ENCODE measurements at regions not wholly inside any gene's neighbourhood (a gene's known extent, or its start where the extent isn't known, plus 50 kb on each side); places are given as distances from the start of the nearest gene placed in this dataset.
"Not testable (repeated sequence)": the region's sequence is repeated elsewhere in the genome, so short reads cannot be mapped to it uniquely, and the experiment has no call there.

- DNase-seq = no peak
Observed at GRCh38 chr10:118953598-118954393, 75.7 kb upstream of the NANOS1 start.

DNA sequence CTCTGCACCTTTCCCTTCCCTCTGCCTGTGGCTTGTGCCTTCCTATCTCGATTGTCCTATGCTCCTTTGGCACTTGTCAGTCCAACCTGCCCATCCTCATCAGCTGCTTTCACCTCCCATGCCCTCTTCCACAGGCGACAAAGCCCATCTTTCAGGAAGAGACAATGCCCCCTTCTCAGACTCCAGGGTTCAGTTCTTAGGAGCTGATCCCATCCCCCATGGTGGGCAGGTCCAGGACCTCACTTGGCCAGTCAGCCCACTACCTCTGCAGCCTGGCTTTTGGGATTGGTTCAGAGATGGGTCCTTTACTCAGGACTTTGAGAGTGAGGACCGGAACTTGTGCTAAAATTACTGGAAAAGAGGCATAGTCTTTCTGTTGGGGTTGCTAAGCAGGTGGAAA, 74.0 kb upstream of the NANOS1 start:
- DNase-seq = no peak

DNA sequence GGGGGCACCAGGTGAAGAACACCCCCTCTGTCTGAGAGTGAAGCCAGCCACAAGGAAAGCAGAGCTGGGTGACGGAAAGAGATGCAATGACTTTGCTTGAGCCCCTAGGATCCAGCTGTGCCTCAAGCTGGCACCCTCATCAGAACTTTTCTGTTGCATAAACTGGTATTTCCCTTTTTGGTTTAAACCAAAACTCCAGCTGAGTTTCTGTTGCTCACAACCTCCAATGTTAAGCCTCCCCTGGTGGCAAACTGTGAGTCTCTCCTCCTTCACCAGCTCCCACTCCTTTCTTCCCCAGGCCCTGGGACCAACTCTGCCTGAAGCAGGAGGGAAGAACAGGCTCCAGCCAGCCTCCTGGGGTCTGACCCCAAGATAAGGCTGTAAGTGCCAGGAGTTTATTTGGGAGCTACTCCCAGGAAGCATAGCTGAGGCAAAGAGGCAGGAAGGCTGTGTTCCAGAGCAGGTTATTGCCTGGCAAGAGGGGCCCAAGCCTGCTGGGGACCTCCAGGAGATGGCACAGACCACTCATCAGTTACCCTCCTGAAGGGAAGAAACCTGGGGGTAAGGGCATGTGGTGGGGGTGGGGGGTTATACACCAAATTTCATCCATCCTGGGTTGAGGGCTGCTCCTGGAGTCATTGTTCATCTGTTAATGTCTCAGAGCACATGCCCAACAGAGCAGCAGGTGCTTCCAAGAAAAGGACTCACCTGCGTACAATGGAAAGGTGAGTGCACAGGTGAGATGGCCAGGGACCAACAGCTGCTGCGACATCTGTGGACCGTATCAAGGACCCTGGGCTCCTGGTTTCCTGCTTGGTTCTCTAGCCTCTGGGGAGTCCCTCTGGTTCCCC, 73.3 kb upstream of the NANOS1 start:
- DNase-seq = no peak

DNA sequence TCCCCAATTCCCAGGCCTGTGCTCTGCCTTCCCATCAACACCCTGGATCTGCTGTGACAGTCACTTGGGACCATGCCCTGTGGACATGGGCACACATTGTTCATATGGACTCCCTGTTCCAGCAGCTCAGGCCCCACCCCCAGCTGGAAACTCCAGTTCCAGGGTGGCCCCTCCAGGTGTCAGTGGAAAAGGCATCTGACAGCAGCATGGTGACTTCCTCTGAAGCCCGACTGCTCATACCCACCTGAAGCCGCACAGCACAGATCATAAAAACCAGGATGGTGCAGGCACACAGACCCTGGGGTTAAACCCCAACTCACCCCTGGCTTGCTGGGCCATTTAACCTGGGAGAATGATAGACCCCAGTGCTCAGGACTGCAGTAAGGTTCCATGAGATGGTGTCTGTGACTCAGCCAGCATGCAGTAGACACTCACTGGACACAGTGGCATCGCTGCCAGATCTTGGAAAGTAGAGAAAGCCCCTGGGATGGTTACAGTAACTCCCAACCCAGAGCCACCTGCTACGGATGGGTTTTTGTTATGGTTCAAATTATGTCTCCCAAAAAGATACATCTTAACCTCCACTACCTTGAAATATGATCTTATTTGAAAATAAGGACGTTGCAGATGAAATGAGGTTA, 72.6 kb upstream of the NANOS1 start:
- DNase-seq = no peak

- no peak for DNase-seq
Observed at GRCh38 chr10:118957443-118957825, 72.1 kb upstream of the NANOS1 start.

- no peak for DNase-seq
Observed at GRCh38 chr10:118957966-118958365, 71.5 kb upstream of the NANOS1 start.

DNA sequence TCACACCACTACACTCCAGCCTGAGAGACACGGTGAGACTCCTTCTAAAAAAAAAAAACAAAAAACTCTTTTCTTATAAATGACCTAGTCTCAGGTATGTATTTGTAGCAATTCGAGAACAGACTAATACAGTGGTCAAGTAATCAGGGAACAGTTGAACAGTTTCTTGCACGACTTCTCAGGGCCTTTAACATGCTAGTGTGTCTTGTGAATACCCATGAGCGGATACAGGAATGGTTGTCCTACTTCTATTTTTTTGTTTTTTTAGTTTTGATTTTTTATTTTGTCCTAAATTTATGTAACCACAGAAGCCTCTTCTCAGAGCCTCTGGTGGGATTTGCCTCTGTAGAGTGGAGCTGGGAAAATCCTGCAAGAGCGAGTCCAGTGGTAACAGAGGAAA, 71.0 kb upstream of the NANOS1 start:
- DNase-seq = no peak

DNA sequence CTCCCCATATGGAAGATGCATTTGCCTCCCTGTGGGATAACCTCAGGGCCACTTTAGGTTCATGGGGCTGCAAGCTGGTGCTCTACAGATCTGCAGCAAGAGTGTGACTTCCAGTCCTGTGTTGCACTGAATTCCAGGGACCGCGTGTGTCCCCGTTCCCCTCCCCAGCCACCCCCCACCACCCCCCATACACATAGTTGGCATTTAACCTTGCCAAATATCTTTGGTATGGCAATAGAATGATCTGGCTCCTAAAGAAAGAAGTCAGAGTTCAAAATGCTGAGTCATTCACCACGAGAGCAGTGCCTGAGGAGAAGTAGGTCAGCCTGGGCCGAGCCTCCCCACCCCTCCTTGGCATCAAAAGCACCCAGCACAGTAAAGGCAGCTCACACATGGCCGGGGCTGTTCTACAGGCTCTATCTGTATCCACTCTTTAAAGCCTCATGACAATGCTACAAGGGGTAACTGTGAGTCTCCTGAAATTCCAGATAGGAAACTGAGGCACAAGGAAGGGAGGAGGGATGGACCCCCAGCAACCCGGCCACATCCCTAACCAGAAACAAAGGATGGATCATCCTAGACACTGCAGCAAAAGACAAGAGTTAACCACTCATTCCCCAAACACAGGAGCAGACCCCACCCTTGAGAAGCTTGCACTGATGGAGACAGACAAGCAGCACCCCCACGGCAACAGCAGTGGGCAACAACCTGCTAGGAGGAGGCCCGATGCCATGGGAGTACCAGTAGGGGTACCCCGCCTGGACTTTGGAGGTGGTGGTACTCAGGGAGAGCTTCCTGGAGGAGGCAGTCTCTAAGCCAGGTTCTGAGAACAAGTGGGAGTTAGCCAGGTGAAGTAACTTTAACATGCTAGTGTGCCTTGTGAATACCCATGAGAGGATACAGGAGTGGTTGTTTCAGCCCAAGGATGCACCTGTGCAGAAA, 70.3 kb upstream of the NANOS1 start:
- DNase-seq = no peak

DNA sequence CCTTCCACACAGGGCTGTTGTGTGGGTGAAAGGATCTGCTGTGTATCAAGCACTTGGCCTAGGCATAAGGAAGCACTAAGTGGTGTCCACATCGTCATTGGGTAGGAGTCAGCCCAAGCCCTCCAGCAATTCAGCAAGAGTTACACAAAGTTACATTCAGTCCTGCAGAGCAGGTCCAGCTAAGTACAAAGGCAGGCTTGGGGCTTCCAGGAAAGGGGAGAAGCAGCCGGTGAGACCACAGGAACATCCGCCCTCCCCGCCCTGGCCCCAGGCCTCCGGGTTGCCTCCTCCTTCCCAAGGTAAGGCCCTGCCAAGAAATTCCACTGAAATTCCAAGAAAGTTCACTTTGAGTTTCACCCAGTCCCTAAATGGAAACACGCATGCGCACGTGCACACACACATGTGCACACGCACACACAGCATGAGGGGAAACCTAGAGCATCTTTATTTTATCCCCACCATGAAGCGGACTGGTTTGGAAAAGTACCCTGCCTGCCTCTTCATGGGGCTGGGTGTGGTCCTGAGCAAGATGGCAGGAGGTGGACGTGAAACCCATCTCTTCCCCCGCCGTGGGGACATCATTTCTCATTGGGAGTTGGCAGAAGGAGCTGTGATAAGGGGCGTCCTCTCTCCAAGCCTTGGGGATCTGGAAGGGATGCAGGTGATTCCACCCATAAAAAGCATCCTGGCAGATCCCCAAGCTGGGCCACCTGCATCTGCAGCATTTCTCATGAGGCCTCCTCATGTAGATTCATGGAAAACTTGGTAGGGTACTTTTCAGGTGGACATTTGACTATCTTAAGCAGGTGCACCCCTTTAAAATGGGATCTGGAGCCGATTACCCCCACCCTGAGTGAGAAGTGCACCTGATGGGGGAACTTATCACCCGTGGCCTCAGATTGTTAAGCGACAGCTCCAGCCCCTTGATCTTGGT, 69.1 kb upstream of the NANOS1 start:
- DNase-seq = no peak

DNA sequence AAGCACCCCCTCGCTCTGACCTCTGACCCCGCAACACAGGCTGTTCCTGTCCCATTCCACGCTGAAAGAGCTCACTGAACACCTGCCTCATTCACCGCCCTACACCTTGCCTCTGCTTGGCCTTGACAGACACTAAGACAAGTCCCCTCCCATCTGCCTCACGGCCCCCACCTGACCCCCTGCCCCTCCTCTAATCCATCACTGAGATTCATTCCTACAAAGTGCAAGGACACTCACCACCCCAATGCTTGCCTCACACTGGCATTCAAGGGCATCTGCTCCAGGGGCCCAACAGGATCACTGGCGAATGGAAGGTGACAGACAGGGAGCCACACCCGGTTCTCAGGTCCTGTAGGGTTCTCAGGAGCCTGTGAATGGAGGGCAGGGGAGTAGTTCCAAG, 68.1 kb upstream of the NANOS1 start:
- DNase-seq = no peak

- DNase-seq = not testable (repeated sequence)
Observed at GRCh38 chr10:118962331-118962868, 67.1 kb upstream of the NANOS1 start.

DNA sequence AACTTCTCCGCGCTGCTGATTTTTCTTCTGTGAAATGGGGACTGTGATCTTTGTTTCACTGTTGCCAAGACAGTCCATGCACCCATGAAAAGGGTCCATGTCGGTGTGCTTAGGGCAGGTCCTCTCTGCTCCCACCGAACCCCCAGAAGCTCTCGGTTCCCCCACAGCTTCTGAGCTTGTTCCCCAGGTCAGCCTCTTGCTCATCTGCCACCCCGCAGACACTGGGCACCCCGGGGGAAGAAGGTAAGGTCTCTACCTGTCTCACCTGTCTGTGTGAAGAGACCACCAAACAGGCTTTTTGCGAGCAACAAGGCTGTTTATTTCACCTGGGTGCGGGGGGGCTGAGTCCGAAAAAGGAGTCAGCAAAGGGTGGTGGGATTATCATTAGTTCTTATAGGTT, 66.2 kb upstream of the NANOS1 start:
- DNase-seq = no peak

- DNase-seq = no peak
Observed at GRCh38 chr10:118963933-118964332, 65.6 kb upstream of the NANOS1 start.

DNA sequence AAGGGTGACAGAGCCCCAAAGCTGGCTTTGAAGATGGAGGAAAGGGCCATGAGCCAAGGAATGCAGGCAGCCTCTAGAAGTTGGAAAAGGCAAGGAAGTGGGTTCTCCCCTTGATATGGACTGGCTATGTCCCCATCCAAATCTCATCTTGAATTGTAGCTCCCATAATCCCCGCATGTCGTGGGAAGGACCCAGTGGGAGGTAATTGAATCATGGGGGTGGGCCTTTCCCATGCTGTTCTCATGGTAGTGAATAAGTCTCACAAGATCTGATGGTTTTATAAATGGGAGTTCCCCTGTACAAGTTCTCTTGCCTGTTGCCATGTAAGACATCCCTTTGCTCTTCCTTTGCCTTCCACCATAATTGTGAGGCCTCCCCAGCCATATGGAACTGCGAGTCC, 65.0 kb upstream of the NANOS1 start:
- not testable (repeated sequence) for DNase-seq

DNA sequence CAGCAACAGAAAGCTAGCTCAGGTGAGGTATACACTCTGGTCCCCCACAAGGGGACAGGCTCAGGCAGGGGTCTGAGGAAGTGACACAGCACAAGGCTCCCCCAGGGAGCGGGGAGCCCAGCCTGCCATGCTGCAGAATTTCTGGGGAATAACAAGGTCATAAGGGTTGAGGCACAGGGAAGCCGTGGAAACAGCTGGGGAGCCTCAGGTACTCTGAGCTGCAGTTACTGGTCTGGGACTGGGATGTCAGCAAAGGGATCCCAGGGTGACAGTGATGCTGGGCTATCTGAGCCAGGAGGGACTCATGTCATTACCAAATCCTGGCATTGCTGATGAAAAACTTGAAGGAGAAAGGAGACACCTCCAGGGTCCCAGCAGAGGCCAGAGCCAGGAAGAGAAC, 64.4 kb upstream of the NANOS1 start:
- no peak for DNase-seq

GRCh38 chr10:118965645-118966044, 63.9 kb upstream of the NANOS1 start:
- no peak for DNase-seq

- DNase-seq = no peak
Observed at GRCh38 chr10:118966076-118966849, 63.3 kb upstream of the NANOS1 start.

DNA sequence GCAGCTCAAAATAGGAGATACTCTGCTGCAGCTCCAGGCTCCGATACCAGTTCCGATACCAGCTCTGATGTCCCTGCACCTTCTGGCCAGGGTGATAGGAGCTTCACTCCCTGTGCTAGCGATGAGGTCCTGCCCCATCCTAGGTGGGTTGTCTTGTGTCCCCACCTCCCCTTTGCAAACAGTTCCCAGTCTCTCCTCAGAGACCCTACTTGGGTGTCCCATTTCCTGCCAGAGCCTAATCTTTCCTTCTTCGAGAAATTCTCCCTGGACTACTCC, 62.7 kb upstream of the NANOS1 start:
- DNase-seq = no peak

- DNase-seq = no peak
Observed at GRCh38 chr10:118967160-118967559, 62.4 kb upstream of the NANOS1 start.

- no peak for DNase-seq
Observed at GRCh38 chr10:118968060-118968459, 61.5 kb upstream of the NANOS1 start.

DNA sequence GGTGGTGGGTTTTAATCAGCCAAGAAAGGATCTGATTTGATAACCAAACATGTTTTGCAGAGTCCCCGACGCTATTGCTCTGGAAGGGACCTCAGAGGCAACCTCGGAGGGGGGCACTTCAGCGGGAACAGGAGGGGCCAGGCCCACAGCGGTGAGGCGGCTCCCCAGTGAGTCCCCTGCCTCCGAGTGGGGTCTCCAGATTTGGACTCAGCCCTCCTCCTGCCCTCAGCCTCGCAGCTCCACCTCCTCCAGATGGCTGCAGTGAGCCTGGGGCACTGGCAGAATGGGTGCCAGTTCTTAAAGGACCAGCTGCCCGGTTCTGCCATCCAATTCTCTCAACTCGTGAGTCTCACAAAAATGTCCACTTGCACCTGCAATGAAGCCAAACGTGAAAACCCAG, 61.0 kb upstream of the NANOS1 start:
- no peak for DNase-seq
